GM18508 (cell line): ENCODE measurements at regions not wholly inside any gene's neighbourhood (a gene's known extent, or its start where the extent isn't known, plus 50 kb on each side); places are given as distances from the start of the nearest gene placed in this dataset.
"Not testable (repeated sequence)": the region's sequence is repeated elsewhere in the genome, so short reads cannot be mapped to it uniquely, and the experiment has no call there.

Source experiments
- ATAC-seq: cut with Tn5 transposase; IDR thresholded peaks from one replicate; pipeline ENCODE4 v1.9.1; 2021; ENCODE audit warnings: moderate number of reproducible peaks; ENCODE audit not compliant: insufficient read depth, unreplicated experiment

GRCh38 chr2:150274108-150274507, 213.4 kb downstream of the RND3 start:
- no peak for ATAC-seq

- no peak for ATAC-seq
Measured at GRCh38 chr2:150271952-150272802, 215.3 kb downstream of the RND3 start.

- ATAC-seq, result no peak
Measured at GRCh38 chr2:150267651-150268415, 219.6 kb downstream of the RND3 start.

- ATAC-seq, result no peak
Measured at GRCh38 chr2:150266931-150267330, 220.5 kb downstream of the RND3 start.

- ATAC-seq, result no peak
Measured at GRCh38 chr2:150264442-150264841, 223.0 kb downstream of the RND3 start.

- no peak for ATAC-seq
Measured at GRCh38 chr2:150261691-150262090, 225.8 kb downstream of the RND3 start.

GRCh38 chr2:150260636-150261035, 226.8 kb downstream of the RND3 start:
- ATAC-seq, result no peak

- no peak for ATAC-seq
Measured at GRCh38 chr2:150259746-150260145, 227.7 kb downstream of the RND3 start.

GRCh38 chr2:150258781-150259307, 228.6 kb downstream of the RND3 start:
- ATAC-seq, result no peak

GRCh38 chr2:150256736-150257135, 230.7 kb downstream of the RND3 start:
- no peak for ATAC-seq

GRCh38 chr2:150255528-150255927, 231.9 kb downstream of the RND3 start:
- ATAC-seq, result no peak

- not testable (repeated sequence) for ATAC-seq
Measured at GRCh38 chr2:150249735-150250134, 237.7 kb downstream of the RND3 start.

- no peak for ATAC-seq
Measured at GRCh38 chr2:150247481-150247880, 240.0 kb downstream of the RND3 start.

GRCh38 chr2:150234787-150235446, 252.6 kb downstream of the RND3 start:
- no peak for ATAC-seq

GRCh38 chr2:150232871-150233270, 254.6 kb downstream of the RND3 start:
- no peak for ATAC-seq

GRCh38 chr2:150232321-150232720, 255.1 kb downstream of the RND3 start:
- ATAC-seq, result no peak

- ATAC-seq, result no peak
Measured at GRCh38 chr2:150230616-150231015, 256.9 kb downstream of the RND3 start.

GRCh38 chr2:150230004-150230403, 257.5 kb downstream of the RND3 start:
- ATAC-seq, result no peak

- ATAC-seq, result no peak
Measured at GRCh38 chr2:150228936-150229335, 258.5 kb downstream of the RND3 start.

- no peak for ATAC-seq
Measured at GRCh38 chr2:150225030-150225429, 262.4 kb downstream of the RND3 start.

GRCh38 chr2:150224321-150224720, 263.1 kb downstream of the RND3 start:
- no peak for ATAC-seq
